Activated CD4-positive, CD25-positive, alpha-beta regulatory T cell treated with anti-CD3 and anti-CD28 coated beads, Interleukin-2, amount 50 U/mL, for 72 hours (primary cell): ENCODE measurements at regions not wholly inside any gene's neighbourhood (a gene's known extent, or its start where the extent isn't known, plus 50 kb on each side); places are given as distances from the start of the nearest gene placed in this dataset.
"Not testable (repeated sequence)": the region's sequence is repeated elsewhere in the genome, so short reads cannot be mapped to it uniquely, and the experiment has no call there.

ENCODE experiments used
- DNase-seq: peaks from one replicate; pipeline ENCODE4 v3.0.0; 2021

DNA sequence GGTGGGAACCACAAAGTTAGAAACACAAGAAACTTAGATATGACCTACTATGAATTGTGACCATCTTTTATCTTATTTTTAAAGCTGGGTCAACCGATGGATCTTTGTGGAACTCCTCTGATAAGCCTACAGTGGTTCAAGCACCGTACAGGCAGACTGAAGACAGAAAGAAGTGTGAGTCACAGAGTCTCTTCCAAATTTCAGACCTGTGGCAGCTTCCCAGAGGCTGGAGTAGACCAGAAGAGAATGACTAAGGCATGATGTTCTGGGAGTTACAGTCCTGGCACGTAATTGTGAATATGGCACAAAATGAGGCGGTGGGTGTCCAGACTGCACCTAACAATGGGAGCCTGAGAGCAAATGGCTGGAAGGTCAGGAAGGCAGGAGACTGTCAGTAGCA, 70.0 kb downstream of the LMO4 start:
- no peak for DNase-seq

- DNase-seq: no peak
Observed at GRCh38 chr1:87399264-87399663, 70.6 kb downstream of the LMO4 start.

DNA sequence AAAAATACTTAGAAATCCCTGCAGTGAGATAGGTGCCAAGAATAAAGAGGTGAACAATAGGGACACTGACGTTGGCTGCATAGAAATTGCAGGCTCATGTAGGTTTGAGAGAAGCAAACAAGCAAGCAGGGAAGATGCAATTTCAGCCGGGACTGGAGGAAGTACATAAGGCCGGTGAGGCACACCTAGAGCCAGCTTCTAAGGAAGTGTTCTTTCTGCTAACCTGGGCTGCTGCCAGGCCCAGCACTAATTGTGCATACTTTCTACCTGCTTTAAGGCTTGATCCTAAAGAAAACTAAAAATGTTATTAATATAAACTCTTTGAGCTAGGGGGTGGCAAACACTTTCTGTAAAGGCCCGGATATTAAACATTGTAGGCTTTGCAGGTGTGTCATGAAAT, 71.0 kb downstream of the LMO4 start:
- DNase-seq: no peak

- no peak for DNase-seq
Observed at GRCh38 chr1:87400813-87401212, 72.1 kb downstream of the LMO4 start.

DNA sequence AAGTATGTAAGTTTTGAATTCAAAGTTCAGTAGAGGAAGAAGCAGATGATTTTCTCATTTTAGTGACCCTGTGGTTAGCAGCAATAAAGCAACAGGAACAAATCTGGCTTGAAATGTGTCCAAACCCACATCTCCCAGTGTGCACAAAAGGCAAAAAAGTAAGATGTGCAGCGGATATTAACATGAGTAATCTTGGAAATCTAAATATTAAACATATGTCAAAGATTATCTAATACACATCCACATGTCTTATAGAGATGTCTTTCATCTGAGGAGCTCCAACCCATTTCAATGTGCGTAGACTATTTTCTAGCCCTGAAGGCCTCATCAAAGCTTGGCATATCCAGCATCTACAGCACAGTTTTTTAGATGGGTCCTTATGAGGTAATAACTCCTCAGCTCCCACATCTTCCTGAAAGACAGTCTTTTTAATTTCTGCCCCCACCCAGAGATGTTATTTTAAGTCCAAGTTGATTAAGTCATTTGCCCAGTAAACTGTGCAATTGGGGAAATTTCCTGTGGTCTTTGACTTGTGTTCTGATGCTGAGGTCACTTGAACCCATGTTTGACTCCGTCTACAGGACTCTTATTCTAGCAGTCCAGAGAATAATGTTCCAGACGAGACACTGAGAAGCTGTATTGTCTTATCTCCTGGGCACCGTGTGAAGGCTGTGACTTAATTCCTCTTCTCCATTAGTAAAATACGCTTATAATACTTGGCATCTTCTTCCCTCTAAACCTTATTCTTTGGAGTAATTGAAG, 73.7 kb downstream of the LMO4 start:
- DNase-seq: no peak

GRCh38 chr1:87403061-87403820, 74.6 kb downstream of the LMO4 start:
- DNase-seq: no peak

- no peak for DNase-seq
Observed at GRCh38 chr1:87404296-87404695, 75.6 kb downstream of the LMO4 start.

DNA sequence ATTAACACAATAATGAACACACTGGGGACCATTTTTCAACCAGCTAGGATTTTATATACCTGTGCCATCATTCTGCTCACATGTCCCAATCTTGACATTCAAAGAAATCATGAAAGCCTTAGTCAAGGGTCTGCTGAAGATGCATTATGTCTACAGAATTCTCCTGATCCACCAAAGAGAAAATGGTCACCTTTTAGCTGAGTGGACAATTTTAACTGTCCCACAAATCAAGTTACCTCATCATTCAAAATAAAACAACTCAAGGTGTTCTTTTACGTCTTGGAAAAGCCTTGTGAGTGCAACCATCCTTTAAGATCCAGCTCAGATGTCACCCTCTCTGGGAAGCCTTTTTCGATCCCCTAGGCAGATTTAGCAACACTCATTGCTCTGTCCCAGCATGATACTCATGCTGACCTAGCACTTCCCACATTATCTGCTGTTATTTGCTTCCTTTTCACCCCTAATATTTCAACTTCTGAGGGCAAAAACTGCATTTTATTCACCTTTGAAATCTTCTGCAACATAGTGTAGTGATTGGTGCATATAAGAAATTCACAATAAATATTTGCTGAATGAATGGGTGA, 80.1 kb downstream of the LMO4 start:
- DNase-seq: no peak

DNA sequence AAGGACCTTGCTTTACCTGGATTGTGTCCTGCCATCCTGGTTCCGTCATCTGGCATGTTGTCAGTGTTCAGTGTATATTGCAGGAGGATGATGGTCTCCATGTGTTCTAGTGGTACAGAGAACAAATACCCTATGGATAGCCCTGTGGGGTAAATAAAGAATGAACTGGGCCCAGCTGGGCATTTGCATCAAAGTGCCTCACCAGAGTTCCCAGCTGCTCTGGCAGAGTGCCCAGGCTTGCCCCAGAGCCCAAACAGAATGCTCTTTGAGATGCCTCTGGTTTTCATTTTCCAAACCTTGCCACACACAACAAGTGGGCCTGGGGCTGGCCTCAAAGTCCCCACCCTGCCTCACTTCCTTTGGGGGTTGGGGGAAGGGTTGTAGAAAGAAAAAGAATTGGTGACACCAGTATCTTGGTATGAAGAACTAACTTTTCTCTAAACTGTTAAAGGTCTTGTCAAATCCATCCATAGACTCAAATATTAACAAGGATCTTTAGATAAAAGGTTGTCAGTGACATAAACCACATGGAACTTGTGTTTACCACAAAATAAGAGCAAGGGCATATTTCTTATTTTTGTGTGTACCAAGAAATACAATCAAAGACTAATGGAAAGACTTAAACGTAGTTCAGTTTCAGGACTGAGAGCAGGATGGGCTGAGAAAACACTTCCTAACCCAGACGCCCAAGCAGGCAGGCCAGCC, 82.2 kb downstream of the LMO4 start:
- DNase-seq: no peak

- not testable (repeated sequence) for DNase-seq
Observed at GRCh38 chr1:87413846-87414245, 85.2 kb downstream of the LMO4 start.

DNA sequence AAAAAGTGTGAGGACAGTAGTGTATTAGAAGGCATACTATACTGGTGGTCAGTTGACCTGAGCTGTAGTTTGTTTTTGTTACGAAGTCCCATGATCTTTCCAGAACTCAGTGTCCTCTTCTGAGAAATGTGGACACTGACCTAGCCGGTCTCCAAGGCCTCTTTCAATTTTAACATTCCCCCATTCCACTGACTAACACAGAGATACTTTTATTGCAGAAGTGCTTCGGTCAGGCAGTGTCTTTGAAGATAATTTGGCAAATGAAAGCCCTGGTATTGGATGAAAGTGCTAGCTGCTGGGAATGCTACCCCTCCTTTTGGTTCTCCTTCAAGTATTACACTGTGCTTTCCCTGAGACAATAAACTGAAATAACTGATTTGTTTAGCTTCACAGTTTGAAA, 89.4 kb downstream of the LMO4 start:
- no peak for DNase-seq

DNA sequence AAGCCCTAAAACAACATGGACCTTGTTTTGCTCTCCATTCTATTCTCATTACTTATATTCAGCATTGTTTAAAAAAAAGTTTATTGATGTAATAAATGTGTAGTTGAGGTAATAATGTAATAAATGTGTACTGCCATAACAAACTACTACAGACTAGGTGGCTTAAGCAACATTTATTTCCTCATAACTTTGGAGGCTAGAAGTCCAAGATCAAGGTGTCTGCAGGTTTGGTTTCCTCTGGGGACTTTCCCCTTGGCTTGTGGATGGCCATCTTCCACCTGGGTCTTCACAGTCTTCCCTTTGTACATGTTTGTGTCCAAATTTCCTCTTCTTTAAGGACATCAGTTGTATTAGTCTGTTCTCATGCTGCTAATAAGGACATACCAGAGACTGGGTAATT, 93.1 kb downstream of the LMO4 start:
- no peak for DNase-seq

DNA sequence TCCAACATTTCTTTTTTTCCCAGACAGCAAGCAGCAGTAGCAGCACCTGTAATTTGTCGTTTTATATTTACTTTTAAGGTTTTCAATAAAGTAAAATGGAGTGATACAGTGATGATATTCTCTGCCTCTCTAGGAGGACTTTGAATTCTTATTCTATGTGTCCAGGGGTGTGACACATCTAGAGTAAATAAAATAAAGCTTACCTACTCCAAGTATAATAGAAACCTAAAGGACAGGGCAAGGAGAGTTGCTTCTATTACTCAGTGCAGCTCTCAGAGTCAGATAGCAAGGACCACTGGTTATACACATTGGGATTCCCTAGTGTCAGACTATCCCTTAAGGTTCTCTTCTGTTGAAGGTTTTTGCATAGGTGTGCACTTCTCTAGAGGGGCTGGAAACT, 95.9 kb downstream of the LMO4 start:
- DNase-seq: no peak

GRCh38 chr1:87426463-87427249, 98.0 kb downstream of the LMO4 start:
- DNase-seq: no peak

DNA sequence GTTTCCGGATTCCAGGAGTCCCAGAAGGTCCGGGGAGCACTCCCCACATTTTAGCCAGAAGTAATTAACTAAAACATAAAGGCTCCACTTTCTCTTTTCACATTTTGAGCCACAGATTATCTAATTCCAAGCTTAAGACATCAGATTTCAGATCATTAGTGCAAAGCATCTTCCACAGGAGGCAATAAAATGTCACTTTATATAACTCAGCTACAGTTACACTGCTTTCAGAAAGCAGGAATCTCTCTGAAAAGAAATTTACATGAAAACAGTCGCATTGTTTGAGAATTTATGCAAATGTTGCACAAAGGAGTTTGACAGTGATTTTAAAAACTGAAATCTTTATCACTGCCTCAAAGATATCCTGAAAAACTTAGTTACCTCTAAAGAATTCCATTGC, 99.7 kb downstream of the LMO4 start:
- DNase-seq: no peak

GRCh38 chr1:87428883-87429282, 100.2 kb downstream of the LMO4 start:
- DNase-seq: no peak

DNA sequence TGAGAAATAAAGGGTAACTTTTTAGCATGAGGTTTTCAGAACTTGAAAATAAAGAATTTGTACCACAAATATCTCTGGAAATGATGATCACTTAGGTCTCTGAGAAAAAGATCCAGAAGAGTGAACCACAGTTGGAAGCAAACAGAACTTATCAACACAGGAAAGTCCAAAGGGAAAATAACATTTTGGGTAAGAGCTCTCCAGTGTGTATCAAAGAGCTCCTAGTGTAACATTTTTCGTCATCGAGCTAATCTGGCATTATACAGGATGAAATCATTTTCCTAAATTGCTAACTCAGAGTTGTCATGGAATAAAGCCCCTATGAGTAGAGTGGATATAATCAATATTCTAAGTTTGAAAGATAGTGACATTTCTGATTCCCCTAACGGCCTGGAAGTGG, 104.0 kb downstream of the LMO4 start:
- DNase-seq: no peak

- DNase-seq: not testable (repeated sequence)
Observed at GRCh38 chr1:87433101-87433500, 104.4 kb downstream of the LMO4 start.

DNA sequence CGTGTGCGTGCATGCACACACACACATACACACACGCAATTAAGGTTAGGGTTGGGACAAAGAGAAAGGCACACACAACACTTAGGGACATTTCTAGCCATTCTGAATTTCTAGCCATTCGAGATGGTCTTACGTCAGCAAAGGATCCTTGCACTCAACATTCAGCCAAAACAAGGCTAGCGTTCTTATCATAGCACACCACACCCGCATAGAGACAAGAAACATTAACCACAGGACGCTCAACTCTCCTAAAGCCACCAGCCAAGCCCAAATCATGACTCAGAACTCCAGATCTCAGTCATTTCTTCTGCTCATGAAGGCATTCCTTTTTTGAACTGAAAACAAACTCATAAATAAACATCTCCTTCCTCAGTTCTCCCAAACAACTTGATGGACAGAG, 106.8 kb downstream of the LMO4 start:
- no peak for DNase-seq

DNA sequence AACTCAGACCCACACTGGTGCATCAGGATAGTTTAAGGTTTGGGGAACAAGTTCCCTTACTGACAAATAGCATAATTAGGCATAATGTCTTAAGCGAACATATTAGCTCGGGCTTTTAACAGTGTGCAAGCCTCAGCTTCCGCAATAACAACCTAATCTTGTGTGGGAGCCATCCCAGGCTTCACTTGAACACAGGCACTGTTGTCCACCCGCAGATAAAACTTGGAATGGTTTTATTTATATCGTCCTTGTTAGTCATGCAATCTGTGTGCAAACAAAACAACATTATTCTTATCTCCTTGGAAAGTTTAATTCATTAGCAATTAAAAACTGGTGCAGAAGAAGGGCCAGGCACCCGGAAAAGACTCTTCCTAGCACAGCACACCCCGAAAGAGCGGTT, 107.4 kb downstream of the LMO4 start:
- DNase-seq: not testable (repeated sequence)

- DNase-seq: no peak
Observed at GRCh38 chr1:87436534-87436933, 107.9 kb downstream of the LMO4 start.

GRCh38 chr1:87437663-87438295, 109.1 kb downstream of the LMO4 start:
- DNase-seq: no peak
